Left lung (tissue), 4 donors: ENCODE measurements at regions not wholly inside any gene's neighbourhood (a gene's known extent, or its start where the extent isn't known, plus 50 kb on each side); places are given as distances from the start of the nearest gene placed in this dataset.

Source experiments
- ATAC-seq: fragments of 200-7000 bp; cut with Tn5 transposase; one replicate; pipeline ENCODE4 v1.9.1; 2020; ENCODE audit warnings: moderate library complexity
- DNase-seq, 4 donors: peaks; one replicate each; pipeline ENCODE4 v3.0.0-alpha.2; 2013 to 2020
- H3K27ac ChIP-seq, 2 donors: fragments of 200-600 bp; sonication (generic) in 1 of 2; one replicate each; pipeline versions ENCODE4 v1.5.0 to v1.8.0; 2020 to 2021
- H3K27me3 ChIP-seq, 2 donors: fragments of 200-600 bp; sonication (generic) in 1 of 2; one replicate each; pipeline versions ENCODE4 v1.5.0 to v1.8.0; 2020 to 2021
- H3K36me3 ChIP-seq, 2 donors: fragments of 200-600 bp; sonication (generic) in 1 of 2; one replicate each; pipeline versions ENCODE4 v1.5.0 to v1.8.0; 2020 to 2021
- H3K4me1 ChIP-seq, 2 donors: fragments of 200-600 bp; one replicate each; pipeline ENCODE4 v1.8.0; 2021
- H3K4me3 ChIP-seq, 2 donors: fragments of 200-600 bp; sonication (generic) in 1 of 2; one replicate each; pipeline versions ENCODE4 v1.5.0 to v1.8.0; 2020 to 2021; ENCODE audit warnings: mild to moderate bottlenecking in 1 of 2
- H3K9me3 ChIP-seq, 2 donors: fragments of 200-600 bp; sonication (generic) in 1 of 2; one replicate each; pipeline versions ENCODE4 v1.5.0 to v1.8.0; 2020 to 2021
- intact Hi-C, 2 donors: fragments of 100-400 bp; cut with DNase I; formaldehyde crosslinking; loops; one replicate each; pipeline versions ENCODE4 v1.11.2 to v1.14.2; 2022
- TF ChIP-seq, protein P1 (sequence below), 2 donors: fragments of 200-600 bp; sonication (generic) in 1 of 2; IDR thresholded peaks; one replicate each; pipeline versions ENCODE4 v1.5.0 to v1.8.0; 2021; ENCODE audit warnings: antibody characterized with exemption in 2 of 2
- donor health status: DM: no; HTN: yes; CAD: no.
- donor health status: DM: no; HTN: no; CAD: no.

DNA sequence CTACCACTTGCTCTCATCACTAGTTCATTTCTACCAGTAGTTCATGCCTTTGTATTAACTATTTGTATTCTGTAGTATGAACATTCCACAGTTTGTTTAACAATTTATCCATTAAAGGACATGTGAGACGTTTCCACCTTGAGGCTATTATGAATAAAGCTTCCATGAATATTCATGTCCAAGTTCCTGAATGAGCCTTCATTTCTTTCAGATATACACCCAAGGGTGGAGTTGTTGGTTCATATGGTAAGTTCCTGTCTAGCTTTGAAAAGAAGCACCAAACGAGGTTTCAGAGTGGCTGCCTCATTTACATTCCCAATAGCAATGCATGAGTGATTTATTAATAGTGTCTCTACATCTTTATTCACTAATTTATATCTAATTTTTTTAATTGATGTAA, 407.8 kb upstream of the C16orf82 start:
- H3K27me3 ChIP-seq, result no peaks in the 10 kb centered on the region
- H3K9me3 ChIP-seq, result peaks cover 0 to 4% of the 10 kb centered on the region in 2 donors
- H3K4me1 ChIP-seq, result no peaks in the 10 kb centered on the region
- TF ChIP-seq, protein P1, sequence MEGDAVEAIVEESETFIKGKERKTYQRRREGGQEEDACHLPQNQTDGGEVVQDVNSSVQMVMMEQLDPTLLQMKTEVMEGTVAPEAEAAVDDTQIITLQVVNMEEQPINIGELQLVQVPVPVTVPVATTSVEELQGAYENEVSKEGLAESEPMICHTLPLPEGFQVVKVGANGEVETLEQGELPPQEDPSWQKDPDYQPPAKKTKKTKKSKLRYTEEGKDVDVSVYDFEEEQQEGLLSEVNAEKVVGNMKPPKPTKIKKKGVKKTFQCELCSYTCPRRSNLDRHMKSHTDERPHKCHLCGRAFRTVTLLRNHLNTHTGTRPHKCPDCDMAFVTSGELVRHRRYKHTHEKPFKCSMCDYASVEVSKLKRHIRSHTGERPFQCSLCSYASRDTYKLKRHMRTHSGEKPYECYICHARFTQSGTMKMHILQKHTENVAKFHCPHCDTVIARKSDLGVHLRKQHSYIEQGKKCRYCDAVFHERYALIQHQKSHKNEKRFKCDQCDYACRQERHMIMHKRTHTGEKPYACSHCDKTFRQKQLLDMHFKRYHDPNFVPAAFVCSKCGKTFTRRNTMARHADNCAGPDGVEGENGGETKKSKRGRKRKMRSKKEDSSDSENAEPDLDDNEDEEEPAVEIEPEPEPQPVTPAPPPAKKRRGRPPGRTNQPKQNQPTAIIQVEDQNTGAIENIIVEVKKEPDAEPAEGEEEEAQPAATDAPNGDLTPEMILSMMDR (IDR thresholded peaks at IDR 0.05), result no peak
- H3K36me3 ChIP-seq, result no peaks in the 10 kb centered on the region
- no peak for ATAC-seq
- no peak for DNase-seq
- no peak overlapping the region for H3K27ac ChIP-seq
- intact Hi-C loops, result no loop called here
- no peak overlapping the region for H3K4me3 ChIP-seq

DNA sequence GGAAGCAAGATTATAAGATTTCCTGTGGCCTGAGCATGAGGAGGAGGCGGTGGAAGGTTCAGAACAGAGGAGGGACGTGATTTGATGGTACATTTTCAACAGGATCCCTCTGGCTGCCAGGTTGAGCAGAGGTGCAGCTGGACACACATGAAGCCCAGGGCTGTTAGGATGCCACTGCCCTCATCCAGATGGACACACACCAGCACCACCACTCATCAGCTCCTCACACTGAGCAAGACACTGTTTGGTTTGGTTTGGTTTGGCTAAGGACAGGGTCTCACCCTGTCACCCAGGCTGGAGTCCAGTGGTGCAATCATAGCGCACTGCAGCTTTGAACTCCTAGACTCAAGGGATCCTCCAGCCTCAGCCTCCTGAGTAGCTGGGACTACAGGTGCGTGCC, 402.6 kb upstream of the C16orf82 start:
- Histone ChIP-seq H3K4me3 (no peak overlapping the region), H3K4me1 (no peaks in the 10 kb centered on the region), H3K36me3 (no peaks in the 10 kb centered on the region), H3K27ac (no peak overlapping the region), H3K9me3 (no peaks in the 10 kb centered on the region), H3K27me3 (no peaks in the 10 kb centered on the region)
- TF ChIP-seq, protein P1 (IDR thresholded peaks at IDR 0.05), result no peak
- no peak for DNase-seq
- intact Hi-C loops, result no loop called here
- ATAC-seq, result no peak

DNA sequence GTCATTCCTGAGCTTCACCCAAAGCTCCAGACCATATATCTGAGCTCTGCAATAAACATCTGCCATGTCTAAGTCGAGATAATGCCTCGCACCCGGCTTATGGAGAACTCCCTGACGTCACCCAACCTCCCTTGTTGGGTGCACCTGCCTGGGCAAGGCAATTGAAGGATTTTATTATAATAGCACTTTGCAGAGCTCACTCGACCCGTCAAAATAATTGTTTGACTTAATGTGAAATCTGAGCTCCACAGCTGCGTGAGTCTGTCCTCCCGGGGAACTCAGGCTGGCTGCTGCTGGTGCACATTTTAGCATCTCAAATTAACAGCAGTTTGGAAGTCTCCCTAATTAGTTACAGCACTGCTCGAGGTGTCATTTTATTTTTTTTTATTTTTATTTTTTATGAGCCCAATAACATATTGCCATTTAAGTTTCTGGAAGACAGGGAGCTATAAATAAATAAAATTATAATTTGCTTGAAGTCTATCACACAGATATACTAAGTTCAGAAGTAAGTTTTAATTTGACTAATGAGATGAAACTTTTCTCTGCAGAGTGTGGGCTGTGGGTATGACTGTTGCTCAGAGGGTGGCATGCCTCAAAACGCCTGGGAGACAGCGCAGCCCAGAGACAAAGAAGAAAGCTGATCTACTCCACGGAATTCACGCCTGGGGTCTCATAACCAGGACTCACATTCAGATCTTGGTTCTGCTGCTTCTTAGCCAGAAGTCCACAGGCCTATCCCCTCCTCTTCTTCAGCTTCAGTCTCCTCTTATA, 401.4 kb upstream of the C16orf82 start:
- no peaks in the 10 kb centered on the region for H3K27me3 ChIP-seq
- intact Hi-C loops, result no loop called here
- no peak overlapping the region for H3K27ac ChIP-seq
- DNase-seq, result no peak
- H3K4me1 ChIP-seq, result no peaks in the 10 kb centered on the region
- H3K9me3 ChIP-seq, result no peaks in the 10 kb centered on the region
- H3K36me3 ChIP-seq, result no peaks in the 10 kb centered on the region
- no peak overlapping the region for H3K4me3 ChIP-seq
- no peak for ATAC-seq
- TF ChIP-seq, protein P1 (IDR thresholded peaks at IDR 0.05), result no peak

DNA sequence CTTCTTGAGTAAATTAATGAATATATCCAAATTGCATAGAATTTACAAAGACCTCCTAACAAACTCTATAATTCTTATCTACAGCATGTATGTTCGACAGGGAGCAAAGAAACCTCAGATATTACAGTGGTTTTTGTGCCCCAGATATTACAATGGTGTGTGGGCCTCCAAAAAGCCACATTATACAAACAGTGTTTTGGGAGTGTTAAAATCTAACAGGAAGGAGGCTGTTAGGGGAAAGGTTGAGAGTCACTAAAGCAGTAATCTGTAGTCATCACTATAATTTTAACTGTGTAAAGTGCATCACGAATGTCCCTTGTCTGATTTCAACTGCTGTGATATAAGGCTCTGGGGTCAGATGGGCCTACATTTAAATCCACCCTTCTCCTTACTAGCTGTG, 400.2 kb upstream of the C16orf82 start:
- no peak for ATAC-seq
- Histone ChIP-seq H3K4me3 (no peak overlapping the region), H3K36me3 (no peaks in the 10 kb centered on the region), H3K4me1 (no peaks in the 10 kb centered on the region), H3K27ac (no peak overlapping the region), H3K27me3 (no peaks in the 10 kb centered on the region), H3K9me3 (no peaks in the 10 kb centered on the region)
- intact Hi-C loops, result no loop called here
- TF ChIP-seq, protein P1 (IDR thresholded peaks at IDR 0.05), result no peak
- no peak for DNase-seq

DNA sequence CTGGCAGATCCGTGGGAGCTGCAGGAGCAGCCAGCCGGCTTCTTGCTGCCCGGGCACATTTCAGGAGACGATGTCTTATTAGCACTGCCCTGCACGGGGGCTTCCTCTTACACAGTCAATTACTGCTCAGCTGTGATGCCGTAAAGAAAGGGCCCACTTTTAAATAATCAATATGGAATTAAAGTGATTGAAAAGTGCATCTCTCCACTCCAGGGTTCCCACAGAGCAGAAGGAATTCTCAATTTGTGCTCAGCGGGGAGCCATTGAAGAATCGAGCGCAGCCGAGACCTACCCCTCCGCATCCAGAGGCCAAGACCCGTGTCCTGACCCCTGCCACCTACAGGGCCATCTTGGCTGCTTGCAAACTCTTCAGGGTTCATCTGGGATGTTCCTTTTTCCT, 399.4 kb upstream of the C16orf82 start:
- H3K9me3 ChIP-seq, result no peaks in the 10 kb centered on the region
- intact Hi-C loops, result no loop called here
- no peaks in the 10 kb centered on the region for H3K4me1 ChIP-seq
- no peaks in the 10 kb centered on the region for H3K36me3 ChIP-seq
- no peaks in the 10 kb centered on the region for H3K27me3 ChIP-seq
- no peak overlapping the region for H3K4me3 ChIP-seq
- DNase-seq (no peak), ATAC-seq (no peak)
- H3K27ac ChIP-seq, result no peak overlapping the region
- TF ChIP-seq, protein P1 (IDR thresholded peaks at IDR 0.05), result no peak
